NCI-H2196 treated with DMSO at 0.1 percent for 48 hours (cell line): ENCODE measurements at regions not wholly inside any gene's neighbourhood (a gene's known extent, or its start where the extent isn't known, plus 50 kb on each side); places are given as distances from the start of the nearest gene placed in this dataset.
"Not testable (repeated sequence)": the region's sequence is repeated elsewhere in the genome, so short reads cannot be mapped to it uniquely, and the experiment has no call there.

Experiments
- DNase-seq: peaks from one replicate; lab custom pipeline; 2025; ENCODE audit not compliant: unreplicated experiment; lab: John Stamatoyannopoulos, UW

GRCh38 chr21:36591326-36591970 is 107.5 kb upstream of the SIM2 start:
- DNase-seq: no peak

GRCh38 chr21:36596174-36596573 is 102.7 kb upstream of the SIM2 start:
- no peak for DNase-seq

- no peak for DNase-seq
These were observed 97.6 kb upstream of the SIM2 start for GRCh38 chr21:36601362-36601761.

- DNase-seq: no peak
These were observed 96.2 kb upstream of the SIM2 start for GRCh38 chr21:36602735-36603134.

- DNase-seq: no peak
These were observed 95.7 kb upstream of the SIM2 start for GRCh38 chr21:36603221-36603620.

- no peak for DNase-seq
These were observed 93.5 kb upstream of the SIM2 start for GRCh38 chr21:36605426-36605825.

GRCh38 chr21:36606287-36606982 is 92.5 kb upstream of the SIM2 start:
- DNase-seq: no peak

- DNase-seq: no peak
These were observed 92.0 kb upstream of the SIM2 start for GRCh38 chr21:36606983-36607325.

GRCh38 chr21:36608041-36608896 is 90.6 kb upstream of the SIM2 start:
- no peak for DNase-seq

- DNase-seq: no peak
These were observed 90.1 kb upstream of the SIM2 start for GRCh38 chr21:36608897-36609225.

GRCh38 chr21:36609654-36610053 is 89.3 kb upstream of the SIM2 start:
- DNase-seq: no peak

- no peak for DNase-seq
These were observed 88.7 kb upstream of the SIM2 start for GRCh38 chr21:36610201-36610600.

GRCh38 chr21:36610935-36611334 is 88.0 kb upstream of the SIM2 start:
- no peak for DNase-seq

GRCh38 chr21:36611379-36611778 is 87.5 kb upstream of the SIM2 start:
- no peak for DNase-seq

GRCh38 chr21:36613059-36613458 is 85.9 kb upstream of the SIM2 start:
- DNase-seq: no peak

GRCh38 chr21:36613554-36613953 is 85.4 kb upstream of the SIM2 start:
- DNase-seq: no peak

GRCh38 chr21:36615274-36615964 is 83.5 kb upstream of the SIM2 start:
- no peak for DNase-seq

GRCh38 chr21:36616773-36617172 is 82.1 kb upstream of the SIM2 start:
- DNase-seq: not testable (repeated sequence)

- not testable (repeated sequence) for DNase-seq
These were observed 77.1 kb upstream of the SIM2 start for GRCh38 chr21:36621794-36622193.

- DNase-seq: no peak
These were observed 74.8 kb upstream of the SIM2 start for GRCh38 chr21:36624105-36624504.

GRCh38 chr21:36626791-36627190 is 72.1 kb upstream of the SIM2 start:
- DNase-seq: no peak

GRCh38 chr21:36627242-36627641 is 71.7 kb upstream of the SIM2 start:
- DNase-seq: no peak
